ENCODE measurements at regions not wholly inside any gene's neighbourhood (a gene's known extent, or its start where the extent isn't known, plus 50 kb on each side); places are given as distances from the start of the nearest gene placed in this dataset.

DNA sequence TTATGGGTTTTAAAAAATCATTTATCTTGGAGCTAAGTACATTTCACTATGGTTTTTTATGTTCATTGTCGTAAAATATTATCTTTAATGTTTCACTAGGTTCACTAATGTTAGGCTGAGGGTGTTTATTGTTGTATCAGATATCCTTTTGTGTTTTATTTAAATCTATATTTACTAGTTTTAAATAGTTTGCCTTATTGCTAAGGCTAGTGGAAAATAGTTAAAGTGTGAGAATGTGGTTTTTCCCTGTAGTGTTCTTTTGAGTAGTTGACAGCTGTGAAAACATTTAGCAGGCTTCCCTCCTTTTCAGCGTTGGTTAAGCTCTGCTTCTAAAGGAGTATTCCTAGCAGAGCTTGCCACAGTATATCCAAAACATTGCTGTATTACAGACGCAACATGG is 139.0 kb downstream of the TM9SF2 start:
- DNase-seq (ENCODE audit: low spot score) = no peak

GRCh38 chr13:99639126-99639525 is 137.9 kb downstream of the TM9SF2 start:
- DNase-seq (ENCODE audit: low spot score) = no peak

GRCh38 chr13:99636728-99637353 is 135.6 kb downstream of the TM9SF2 start:
- no peak for DNase-seq (ENCODE audit: low spot score)

- DNase-seq (ENCODE audit: low spot score) = no peak
These were observed 135.0 kb downstream of the TM9SF2 start for GRCh38 chr13:99636306-99636705.

DNA sequence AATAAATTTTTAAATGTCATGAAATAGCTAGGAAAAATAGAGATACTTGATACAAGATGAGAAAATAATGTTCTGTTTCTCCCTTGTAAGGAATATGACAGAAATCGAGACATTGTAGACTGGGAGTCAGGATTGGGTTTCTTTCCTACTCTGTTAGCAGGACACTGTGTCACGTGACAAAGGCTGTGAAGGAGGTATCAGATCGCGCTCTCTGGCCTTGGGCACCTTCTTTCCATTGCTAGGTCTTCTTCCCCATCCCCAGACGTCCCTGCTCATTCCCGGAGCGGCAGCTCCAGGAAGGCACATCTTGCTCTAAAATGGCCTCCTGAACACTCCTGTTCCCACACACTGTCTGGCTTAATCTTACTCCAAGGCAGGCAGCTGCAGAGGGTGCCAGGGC is 133.4 kb downstream of the TM9SF2 start:
- DNase-seq (ENCODE audit: low spot score) = no peak

GRCh38 chr13:99630269-99630898 is 129.1 kb downstream of the TM9SF2 start:
- DNase-seq (ENCODE audit: low spot score) = no peak

- DNase-seq (ENCODE audit: low spot score) = no peak
These were observed 128.4 kb downstream of the TM9SF2 start for GRCh38 chr13:99629641-99630040.

GRCh38 chr13:99628442-99628841 is 127.2 kb downstream of the TM9SF2 start:
- DNase-seq (ENCODE audit: low spot score) = no peak

DNA sequence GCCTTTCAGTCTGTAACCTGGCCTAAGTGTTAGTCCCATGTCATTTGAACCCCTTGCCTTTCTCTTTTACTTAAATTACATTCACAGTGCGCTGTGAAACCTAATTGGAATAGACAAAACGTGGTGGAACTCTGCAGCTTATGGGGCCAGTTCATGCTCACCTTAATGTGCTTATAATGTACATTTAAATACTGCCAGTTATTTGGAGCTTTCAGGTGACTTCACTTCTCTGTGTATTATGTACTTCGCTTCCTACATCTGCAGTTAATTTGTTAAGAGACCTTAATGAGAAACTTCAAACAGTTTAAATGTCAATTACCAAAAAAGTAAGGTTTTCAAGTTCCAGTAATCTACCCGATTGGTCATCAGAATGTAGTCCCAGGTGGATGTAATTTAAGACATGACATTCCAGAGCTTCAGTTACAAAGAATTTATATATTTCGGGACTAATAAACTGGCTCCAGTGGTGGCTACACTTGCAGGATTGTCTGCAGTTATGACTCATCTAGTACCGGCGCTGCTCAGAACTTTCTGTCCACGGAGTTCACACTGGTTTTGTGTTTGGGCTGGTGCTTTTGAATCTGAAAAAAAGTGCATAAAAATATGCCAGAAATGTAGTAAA is 125.3 kb downstream of the TM9SF2 start:
- no peak for DNase-seq (ENCODE audit: low spot score)

DNA sequence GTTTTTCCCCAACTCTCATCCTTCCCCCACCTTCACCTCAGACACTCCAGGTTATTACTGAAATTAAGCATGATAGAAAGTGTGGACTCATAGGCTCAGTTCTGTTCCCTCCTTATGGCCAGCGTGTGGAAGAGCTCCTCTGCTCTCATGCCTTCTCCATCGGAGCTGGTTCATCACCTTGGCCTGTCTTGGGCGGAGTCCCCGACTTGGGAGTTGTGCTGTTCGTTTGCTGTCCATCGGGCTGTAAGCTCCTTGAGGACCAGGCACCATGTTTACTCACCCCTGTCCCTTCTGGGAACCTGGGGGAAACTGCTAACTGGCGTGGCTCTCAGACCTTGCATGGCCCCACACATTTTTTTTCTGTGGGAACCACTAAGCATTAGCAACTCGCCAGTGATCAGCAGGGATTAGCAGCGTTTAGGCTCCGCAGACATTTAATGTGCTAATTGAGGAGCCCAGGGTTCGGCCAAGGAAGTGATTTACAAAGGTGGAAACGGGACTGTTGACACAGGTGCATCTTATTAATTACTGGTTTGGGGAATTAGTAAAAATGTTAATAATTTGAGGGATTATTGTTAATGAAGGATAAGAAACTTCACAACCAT is 123.8 kb downstream of the TM9SF2 start:
- DNase-seq (ENCODE audit: low spot score) = no peak

- no peak for DNase-seq (ENCODE audit: low spot score)
These were observed 119.5 kb downstream of the TM9SF2 start for GRCh38 chr13:99620806-99621205.

DNA sequence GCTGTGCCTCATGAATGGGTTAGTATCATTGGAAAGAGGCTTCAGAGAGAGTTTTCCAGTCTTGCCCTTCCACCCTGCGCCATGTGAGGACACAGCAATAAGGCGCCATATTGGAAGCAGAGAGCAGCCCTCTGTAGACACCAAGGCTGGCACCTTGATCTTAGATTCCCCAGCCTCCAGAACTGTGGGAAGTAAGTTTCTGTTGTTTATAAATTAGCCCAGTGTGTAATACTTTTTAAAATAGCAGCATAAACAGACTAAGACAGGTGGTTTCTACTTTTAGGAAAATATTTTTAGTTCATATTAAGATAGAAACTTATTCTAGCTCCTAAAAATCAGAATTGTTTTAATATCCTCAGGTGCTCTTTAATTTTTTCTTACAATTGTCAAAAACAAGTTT is 117.9 kb downstream of the TM9SF2 start:
- no peak for DNase-seq (ENCODE audit: low spot score)

DNA sequence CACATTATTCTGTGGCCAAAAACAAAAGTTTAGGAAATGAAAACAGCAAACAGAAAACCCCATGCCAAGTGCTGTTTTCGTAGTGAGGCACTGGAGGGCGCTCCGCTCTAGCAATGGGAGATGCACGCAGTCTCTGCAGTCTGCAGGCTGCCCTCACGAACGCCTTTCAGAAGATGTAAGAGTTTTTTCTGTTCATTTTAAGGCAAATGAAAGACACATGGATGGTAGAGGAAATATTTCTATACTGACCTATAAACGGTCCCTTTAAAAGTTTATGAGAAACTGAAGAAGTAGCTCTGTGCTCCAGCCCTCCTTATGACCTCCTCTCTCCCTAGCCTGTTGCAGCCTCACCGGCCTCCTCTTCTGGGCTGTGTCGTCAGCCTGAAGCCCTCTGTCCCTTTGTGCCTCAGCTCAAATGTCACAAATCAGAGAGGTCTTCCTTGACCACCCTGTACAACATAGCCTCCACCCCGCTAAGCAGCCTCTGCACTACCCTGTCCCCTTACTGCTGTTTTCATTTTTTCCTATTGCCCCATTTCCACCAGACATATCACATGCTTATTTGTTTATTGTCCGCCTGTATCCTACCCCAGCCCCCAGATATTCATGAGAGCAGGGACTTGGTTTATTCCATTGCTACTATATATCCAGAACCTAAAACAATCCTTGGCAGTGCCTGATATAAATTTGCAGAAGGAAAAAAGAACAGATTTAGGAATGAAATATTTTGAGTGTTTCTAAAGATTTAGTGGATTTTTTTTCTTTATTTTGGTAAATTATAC is 116.4 kb downstream of the TM9SF2 start:
- DNase-seq (ENCODE audit: low spot score) = no peak

DNA sequence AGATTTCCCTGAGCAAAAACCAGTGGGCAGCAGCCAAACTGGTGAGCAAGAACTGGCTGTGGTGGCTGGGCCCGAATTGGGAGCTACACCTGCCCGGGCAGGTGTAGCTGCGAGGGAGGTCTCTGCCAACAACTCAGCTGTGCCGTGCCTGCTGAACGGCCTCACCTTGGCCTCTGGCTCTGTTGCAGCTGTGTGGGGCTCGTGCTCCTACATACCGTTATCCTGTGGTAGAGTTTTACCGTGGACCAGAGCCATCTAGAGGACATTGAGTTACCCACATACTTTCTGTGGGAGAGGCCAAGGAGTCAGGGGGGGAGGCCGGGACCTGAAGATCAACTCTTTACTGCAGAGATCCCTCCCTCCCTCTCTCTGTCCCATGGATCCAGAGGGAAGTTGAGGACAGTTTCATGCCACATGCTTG is 113.2 kb downstream of the TM9SF2 start:
- DNase-seq (ENCODE audit: low spot score) = no peak

All from left forelimb (tissue), 1 donor.